ENCODE measurements at regions not wholly inside any gene's neighbourhood (a gene's known extent, or its start where the extent isn't known, plus 50 kb on each side); places are given as distances from the start of the nearest gene placed in this dataset.

- H3K4me1 ChIP-seq (ENCODE audit: low read length) = peaks cover 7% of the 10 kb centered on the region; the same call in 1 of the 2 replicates
- H3K4me2 ChIP-seq (ENCODE audit: low read depth, low read length) = no peak overlapping the region; the same call in 1 of the 2 replicates
- H3K79me2 ChIP-seq (ENCODE audit: low read length) = no peaks in the 10 kb centered on the region
- no peaks in the 10 kb centered on the region for H3K9me3 ChIP-seq (replicated peaks; ENCODE audit: insufficient read depth, low read length)
- H4K20me1 ChIP-seq (ENCODE audit: insufficient read depth, low read length) = no peaks in the 10 kb centered on the region
- peak; percentile 27 for DNase-seq
- no peak for TF ChIP-seq EZH2 (optimal IDR thresholded peaks at IDR 0.05; ENCODE audit: low read depth, low read length)
- TF ChIP-seq EZH2phosphoT487 (IDR thresholded peaks at IDR 0.05; ENCODE audit: low read length) = no peak
- TF ChIP-seq, protein P1, sequence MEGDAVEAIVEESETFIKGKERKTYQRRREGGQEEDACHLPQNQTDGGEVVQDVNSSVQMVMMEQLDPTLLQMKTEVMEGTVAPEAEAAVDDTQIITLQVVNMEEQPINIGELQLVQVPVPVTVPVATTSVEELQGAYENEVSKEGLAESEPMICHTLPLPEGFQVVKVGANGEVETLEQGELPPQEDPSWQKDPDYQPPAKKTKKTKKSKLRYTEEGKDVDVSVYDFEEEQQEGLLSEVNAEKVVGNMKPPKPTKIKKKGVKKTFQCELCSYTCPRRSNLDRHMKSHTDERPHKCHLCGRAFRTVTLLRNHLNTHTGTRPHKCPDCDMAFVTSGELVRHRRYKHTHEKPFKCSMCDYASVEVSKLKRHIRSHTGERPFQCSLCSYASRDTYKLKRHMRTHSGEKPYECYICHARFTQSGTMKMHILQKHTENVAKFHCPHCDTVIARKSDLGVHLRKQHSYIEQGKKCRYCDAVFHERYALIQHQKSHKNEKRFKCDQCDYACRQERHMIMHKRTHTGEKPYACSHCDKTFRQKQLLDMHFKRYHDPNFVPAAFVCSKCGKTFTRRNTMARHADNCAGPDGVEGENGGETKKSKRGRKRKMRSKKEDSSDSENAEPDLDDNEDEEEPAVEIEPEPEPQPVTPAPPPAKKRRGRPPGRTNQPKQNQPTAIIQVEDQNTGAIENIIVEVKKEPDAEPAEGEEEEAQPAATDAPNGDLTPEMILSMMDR (IDR thresholded peaks at IDR 0.05; ENCODE audit: low read length) = no peak
- H2AFZ ChIP-seq (ENCODE audit: low read length) = no peak overlapping the region
- no peak overlapping the region for H3K4me3 ChIP-seq (ENCODE audit: low read length)
- H3K9me2 ChIP-seq (replicated peaks; ENCODE audit: insufficient read depth, low read length) = no peaks in the 10 kb centered on the region
- H3K36me3 ChIP-seq (replicated peaks; ENCODE audit: insufficient read depth, low read length) = no peaks in the 10 kb centered on the region
- no peaks in the 10 kb centered on the region for H3K27me3 ChIP-seq (replicated peaks; ENCODE audit: insufficient read depth, low read length)
- H3K9ac ChIP-seq (ENCODE audit: low read length) = no peak overlapping the region
- H3F3A ChIP-seq (ENCODE audit: insufficient read depth, low read length) = no peaks in the 10 kb centered on the region
- no peak overlapping the region for H3K27ac ChIP-seq (ENCODE audit: low read length)
Observed at GRCh38 chr9:81052846-81053245, 636.5 kb downstream of the TLE1 start.

- H3K27ac ChIP-seq (ENCODE audit: low read length) = no peak overlapping the region
- no peaks in the 10 kb centered on the region for H3K4me1 ChIP-seq (ENCODE audit: low read length)
- no peaks in the 10 kb centered on the region for H3K9me3 ChIP-seq (replicated peaks; ENCODE audit: insufficient read depth, low read length)
- H4K20me1 ChIP-seq (ENCODE audit: insufficient read depth, low read length) = no peaks in the 10 kb centered on the region
- no peaks in the 10 kb centered on the region for H3F3A ChIP-seq (ENCODE audit: insufficient read depth, low read length)
- H3K4me3 ChIP-seq (ENCODE audit: low read length) = no peak overlapping the region
- no peak overlapping the region for H2AFZ ChIP-seq (ENCODE audit: low read length)
- no peak overlapping the region for H3K9ac ChIP-seq (ENCODE audit: low read length)
- H3K36me3 ChIP-seq (replicated peaks; ENCODE audit: insufficient read depth, low read length) = no peaks in the 10 kb centered on the region
- no peak overlapping the region for H3K4me2 ChIP-seq (ENCODE audit: low read depth, low read length)
- H3K79me2 ChIP-seq (ENCODE audit: low read length) = no peaks in the 10 kb centered on the region
- no peaks in the 10 kb centered on the region for H3K9me2 ChIP-seq (replicated peaks; ENCODE audit: insufficient read depth, low read length)
- H3K27me3 ChIP-seq (replicated peaks; ENCODE audit: insufficient read depth, low read length) = no peaks in the 10 kb centered on the region
- TF ChIP-seq EZH2 (optimal IDR thresholded peaks at IDR 0.05; ENCODE audit: low read depth, low read length) (no peak), EZH2phosphoT487 (IDR thresholded peaks at IDR 0.05; ENCODE audit: low read length) (no peak)
- TF ChIP-seq, protein P1 (IDR thresholded peaks at IDR 0.05; ENCODE audit: low read length) = no peak
- DNase-seq = no peak
Observed at GRCh38 chr9:81047280-81047679, 642.1 kb downstream of the TLE1 start.

GRCh38 chr9:81045658-81046057 lies 643.7 kb downstream of the TLE1 start:
- Histone ChIP-seq H3K79me2 (ENCODE audit: low read length) (no peaks in the 10 kb centered on the region), H3K27ac (ENCODE audit: low read length) (no peak overlapping the region), H3K9me2 (replicated peaks; ENCODE audit: insufficient read depth, low read length) (no peaks in the 10 kb centered on the region), H3K36me3 (replicated peaks; ENCODE audit: insufficient read depth, low read length) (no peaks in the 10 kb centered on the region), H3K4me3 (ENCODE audit: low read length) (no peak overlapping the region), H3K4me1 (ENCODE audit: low read length) (no peaks in the 10 kb centered on the region), H3K9me3 (replicated peaks; ENCODE audit: insufficient read depth, low read length) (no peaks in the 10 kb centered on the region), H4K20me1 (ENCODE audit: insufficient read depth, low read length) (no peaks in the 10 kb centered on the region), H3K27me3 (replicated peaks; ENCODE audit: insufficient read depth, low read length) (no peaks in the 10 kb centered on the region), H3F3A (ENCODE audit: insufficient read depth, low read length) (no peaks in the 10 kb centered on the region), H3K4me2 (ENCODE audit: low read depth, low read length) (no peak overlapping the region), H2AFZ (ENCODE audit: low read length) (no peak overlapping the region), H3K9ac (ENCODE audit: low read length) (no peak overlapping the region)
- TF ChIP-seq, protein P1 (IDR thresholded peaks at IDR 0.05; ENCODE audit: low read length) = no peak
- TF ChIP-seq EZH2phosphoT487 (IDR thresholded peaks at IDR 0.05; ENCODE audit: low read length) (no peak), EZH2 (optimal IDR thresholded peaks at IDR 0.05; ENCODE audit: low read depth, low read length) (no peak)
- DNase-seq = no peak
